ENCODE measurements at regions not wholly inside any gene's neighbourhood (a gene's known extent, or its start where the extent isn't known, plus 50 kb on each side); places are given as distances from the start of the nearest gene placed in this dataset.
"Not testable (repeated sequence)": the region's sequence is repeated elsewhere in the genome, so short reads cannot be mapped to it uniquely, and the experiment has no call there.

DNA sequence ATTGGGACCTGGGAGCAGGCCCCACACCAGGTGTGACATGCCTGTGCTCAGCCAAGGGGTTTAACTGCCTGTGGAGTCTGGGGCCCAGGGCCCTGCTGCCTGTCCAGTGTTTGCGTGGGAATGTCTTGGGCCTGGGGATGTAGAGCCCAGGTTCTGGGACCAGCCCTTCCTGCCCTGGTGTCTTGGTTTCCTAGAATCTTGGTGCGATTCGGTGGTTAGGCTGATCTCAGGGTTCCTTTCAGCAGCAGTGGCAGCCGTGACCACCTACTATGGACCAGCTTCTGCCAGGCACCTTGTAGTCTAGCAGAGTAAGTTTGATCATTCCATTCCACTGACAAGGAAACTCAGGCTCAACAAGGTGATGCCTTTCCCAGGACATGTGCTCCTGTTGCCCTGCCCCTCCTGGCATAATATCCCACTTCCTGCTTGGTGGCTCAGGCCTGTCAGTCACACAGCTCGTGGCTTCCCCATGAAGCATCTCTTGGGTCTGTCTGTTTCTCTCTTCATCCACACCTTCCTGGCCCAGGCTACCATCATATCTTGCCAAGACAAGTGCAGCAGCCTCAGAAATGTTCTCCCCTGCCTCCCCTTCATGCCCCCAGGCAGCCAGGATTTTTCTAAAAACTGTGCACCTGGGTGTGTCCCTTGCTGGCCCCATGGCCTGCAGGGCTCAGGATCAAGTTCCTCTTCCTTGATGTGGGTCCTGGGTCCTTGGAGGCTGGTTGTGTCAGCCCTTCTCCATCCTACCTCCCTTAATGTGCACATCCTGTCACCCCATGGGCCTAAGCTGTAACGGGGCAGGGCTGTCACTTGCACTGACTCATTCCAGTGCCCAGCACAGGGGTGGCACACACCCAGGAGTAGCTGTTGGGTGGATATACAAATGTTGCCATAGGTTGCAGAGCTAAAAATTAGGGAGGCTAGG is 101.6 kb downstream of the SLC25A47 start:
- TF ChIP-seq, protein P1, sequence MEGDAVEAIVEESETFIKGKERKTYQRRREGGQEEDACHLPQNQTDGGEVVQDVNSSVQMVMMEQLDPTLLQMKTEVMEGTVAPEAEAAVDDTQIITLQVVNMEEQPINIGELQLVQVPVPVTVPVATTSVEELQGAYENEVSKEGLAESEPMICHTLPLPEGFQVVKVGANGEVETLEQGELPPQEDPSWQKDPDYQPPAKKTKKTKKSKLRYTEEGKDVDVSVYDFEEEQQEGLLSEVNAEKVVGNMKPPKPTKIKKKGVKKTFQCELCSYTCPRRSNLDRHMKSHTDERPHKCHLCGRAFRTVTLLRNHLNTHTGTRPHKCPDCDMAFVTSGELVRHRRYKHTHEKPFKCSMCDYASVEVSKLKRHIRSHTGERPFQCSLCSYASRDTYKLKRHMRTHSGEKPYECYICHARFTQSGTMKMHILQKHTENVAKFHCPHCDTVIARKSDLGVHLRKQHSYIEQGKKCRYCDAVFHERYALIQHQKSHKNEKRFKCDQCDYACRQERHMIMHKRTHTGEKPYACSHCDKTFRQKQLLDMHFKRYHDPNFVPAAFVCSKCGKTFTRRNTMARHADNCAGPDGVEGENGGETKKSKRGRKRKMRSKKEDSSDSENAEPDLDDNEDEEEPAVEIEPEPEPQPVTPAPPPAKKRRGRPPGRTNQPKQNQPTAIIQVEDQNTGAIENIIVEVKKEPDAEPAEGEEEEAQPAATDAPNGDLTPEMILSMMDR (IDR thresholded peaks at IDR 0.05; ENCODE audit: insufficient read depth, low read depth, low read length, missing control alignments) = no peak
- peak; percentile 29 for DNase-seq (ENCODE audit: low read depth)
- no peak overlapping the region for H3K4me3 ChIP-seq (ENCODE audit: low read length)

DNA sequence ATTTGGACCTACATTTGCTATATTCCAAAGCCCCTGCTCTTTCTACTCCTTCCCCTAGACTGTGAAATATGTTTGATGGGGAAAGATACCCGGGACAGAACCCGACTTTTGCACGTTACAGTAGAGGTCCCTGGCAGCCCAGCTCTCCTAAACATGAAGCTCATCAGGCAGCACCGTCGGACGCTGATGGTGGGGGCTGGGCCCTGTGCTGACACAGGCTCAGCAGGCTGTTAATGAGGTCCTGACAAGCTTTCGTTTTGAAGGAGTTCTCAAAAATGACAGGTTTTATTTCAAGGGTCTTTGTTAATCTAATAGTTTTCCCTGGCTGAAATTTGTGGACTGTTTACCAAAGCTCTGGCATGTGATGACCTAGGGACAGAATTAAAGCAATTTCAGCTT is 102.3 kb downstream of the SLC25A47 start:
- H3K4me3 ChIP-seq (ENCODE audit: low read length) = no peak overlapping the region
- DNase-seq (ENCODE audit: low read depth) = no peak
- TF ChIP-seq, protein P1 (IDR thresholded peaks at IDR 0.05; ENCODE audit: insufficient read depth, low read depth, low read length, missing control alignments) = no peak

DNA sequence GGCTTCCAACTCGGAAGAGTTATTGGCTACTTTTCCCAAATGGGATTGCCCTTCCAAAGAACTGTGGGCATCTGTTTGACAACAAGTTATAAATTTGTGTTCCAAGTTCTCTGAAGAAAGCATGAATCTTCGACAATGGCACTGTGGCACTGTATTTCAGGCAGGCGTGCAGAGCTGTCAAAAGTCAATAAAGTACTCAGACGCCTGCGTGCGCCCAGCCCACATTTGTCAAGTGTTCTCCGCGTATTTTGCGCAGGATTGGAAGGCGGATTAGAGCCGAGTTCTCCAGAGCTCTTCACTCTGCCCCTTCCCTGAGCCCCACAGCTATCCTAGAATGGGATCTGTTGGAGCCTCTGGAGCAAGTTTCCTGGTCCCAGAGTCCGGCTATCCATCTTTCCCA is 103.2 kb downstream of the SLC25A47 start:
- TF ChIP-seq, protein P1 (IDR thresholded peaks at IDR 0.05; ENCODE audit: insufficient read depth, low read depth, low read length, missing control alignments) = no peak
- no peak overlapping the region for H3K4me3 ChIP-seq (ENCODE audit: low read length)
- no peak for DNase-seq (ENCODE audit: low read depth)

DNA sequence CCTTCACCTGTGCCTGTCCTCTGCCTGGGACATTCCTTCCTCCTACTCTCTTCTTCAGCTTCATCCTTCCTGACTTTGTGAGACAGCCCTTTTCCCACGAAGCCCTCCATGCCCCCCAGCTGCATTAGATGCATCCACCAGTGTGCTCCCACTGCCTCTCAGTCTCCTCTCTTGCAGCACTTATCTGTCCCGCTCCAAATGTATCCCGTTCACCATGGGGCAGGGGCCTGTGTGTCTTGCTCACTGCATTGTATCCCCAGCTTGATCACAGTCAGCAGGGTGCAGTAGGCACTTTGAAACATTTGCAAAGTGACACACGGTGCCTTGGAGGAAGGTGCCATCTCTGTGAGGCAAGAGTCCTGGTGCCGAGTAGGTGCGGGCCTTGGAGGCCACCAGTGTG is 104.0 kb downstream of the SLC25A47 start:
- TF ChIP-seq, protein P1 (IDR thresholded peaks at IDR 0.05; ENCODE audit: insufficient read depth, low read depth, low read length, missing control alignments) = no peak
- no peak for DNase-seq (ENCODE audit: low read depth)
- H3K4me3 ChIP-seq (ENCODE audit: low read length) = no peak overlapping the region

DNA sequence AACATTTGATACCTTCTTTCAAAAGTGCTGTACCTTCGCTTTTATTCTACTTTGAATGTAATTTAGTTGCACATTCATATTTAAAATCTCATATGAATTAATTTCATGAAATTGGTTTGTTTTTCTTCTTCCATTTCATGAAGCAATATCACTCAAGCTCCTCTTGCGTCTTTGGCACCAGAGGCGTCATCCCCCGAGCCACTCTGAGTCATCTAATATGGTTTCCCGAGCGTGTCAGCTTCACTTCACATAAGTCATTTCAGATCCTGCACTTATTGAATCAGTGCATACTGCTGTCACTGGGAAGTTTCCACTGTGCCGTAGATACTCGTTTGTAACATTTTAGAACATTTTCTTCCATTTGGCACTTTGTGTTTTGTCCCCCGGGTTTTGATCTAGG is 105.6 kb downstream of the SLC25A47 start:
- TF ChIP-seq, protein P1 (IDR thresholded peaks at IDR 0.05; ENCODE audit: insufficient read depth, low read depth, low read length, missing control alignments) = no peak
- peak; percentile 39 for DNase-seq (ENCODE audit: low read depth)
- H3K4me3 ChIP-seq (ENCODE audit: low read length) = no peak overlapping the region

DNA sequence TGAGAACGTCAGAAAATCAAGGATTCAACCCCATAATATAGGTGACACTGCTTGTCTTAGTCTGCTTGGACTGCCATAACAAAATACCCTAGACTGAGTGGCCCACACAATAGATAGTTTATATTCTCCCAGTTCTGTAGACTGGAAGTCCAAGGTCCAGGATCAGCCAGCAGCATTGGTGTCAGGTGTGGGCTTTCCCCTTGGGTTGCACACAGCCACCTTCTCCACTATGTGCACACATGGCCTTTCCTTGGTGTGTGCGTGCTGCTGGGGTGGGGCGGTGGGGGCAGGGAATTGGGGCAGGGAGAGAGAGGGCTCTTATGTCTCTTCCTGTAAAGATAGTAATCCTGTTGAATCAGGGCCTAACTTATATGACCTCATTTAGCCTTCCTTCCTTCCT is 106.4 kb downstream of the SLC25A47 start:
- no peak overlapping the region for H3K4me3 ChIP-seq (ENCODE audit: low read length)
- DNase-seq (ENCODE audit: low read depth) = no peak
- TF ChIP-seq, protein P1 (IDR thresholded peaks at IDR 0.05; ENCODE audit: insufficient read depth, low read depth, low read length, missing control alignments) = no peak

DNA sequence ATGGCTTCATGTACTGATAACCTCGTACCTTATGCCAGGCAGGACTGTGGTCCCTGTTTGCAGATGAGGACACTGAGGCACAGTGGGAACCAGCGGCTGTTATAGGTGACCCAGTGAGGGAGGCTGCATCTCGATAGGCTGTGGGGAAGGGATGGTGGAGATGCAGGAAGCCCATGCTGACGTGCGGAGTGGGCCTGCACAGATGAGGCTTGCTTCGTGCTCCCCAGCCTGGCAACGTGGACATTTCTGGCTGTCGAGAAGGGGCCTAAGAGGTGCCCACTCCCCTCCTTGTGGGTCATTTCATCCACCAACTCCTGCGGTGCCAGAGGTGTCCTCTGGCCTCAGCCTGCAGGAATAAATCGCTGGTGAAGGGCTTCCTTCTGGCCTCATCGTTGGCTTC is 107.4 kb downstream of the SLC25A47 start:
- TF ChIP-seq, protein P1 (IDR thresholded peaks at IDR 0.05; ENCODE audit: insufficient read depth, low read depth, low read length, missing control alignments) = no peak
- no peak for DNase-seq (ENCODE audit: low read depth)
- no peak overlapping the region for H3K4me3 ChIP-seq (ENCODE audit: low read length)

DNA sequence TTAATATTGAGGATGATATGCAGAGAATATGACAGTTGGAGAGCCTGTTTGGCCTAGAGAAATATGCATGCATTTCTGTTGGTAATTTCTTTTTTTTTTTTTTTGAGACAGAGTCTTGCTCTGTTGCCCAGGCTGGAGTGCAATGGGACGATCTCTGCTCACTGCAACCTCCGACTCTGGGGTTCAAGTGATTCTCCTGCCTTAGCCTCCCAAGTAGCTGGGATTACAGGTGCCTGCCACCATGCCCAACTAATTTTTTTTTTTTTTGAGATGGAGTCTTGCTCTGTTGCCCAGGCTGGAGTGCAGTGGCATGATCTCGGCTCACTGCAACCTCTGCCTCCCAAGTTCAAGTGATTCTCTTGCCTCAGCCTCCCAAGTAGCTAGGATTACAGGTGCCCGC is 108.3 kb downstream of the SLC25A47 start:
- not testable (repeated sequence) for DNase-seq (ENCODE audit: low read depth); H3K4me3 ChIP-seq (ENCODE audit: low read length)

All from epithelial cell of esophagus (primary cell).